ENCODE measurements at regions not wholly inside any gene's neighbourhood (a gene's known extent, or its start where the extent isn't known, plus 50 kb on each side); places are given as distances from the start of the nearest gene placed in this dataset.

GRCh38 chr2:128558441-128558840, 239.8 kb upstream of the HS6ST1 start:
- no peak for TF ChIP-seq EZH2phosphoT487 (IDR thresholded peaks at IDR 0.05; ENCODE audit: low read length)
- TF ChIP-seq CTCF (IDR thresholded peaks at IDR 0.05; ENCODE audit: low read length) = no peak
